HG02623 (cell line): ENCODE measurements at regions not wholly inside any gene's neighbourhood (a gene's known extent, or its start where the extent isn't known, plus 50 kb on each side); places are given as distances from the start of the nearest gene placed in this dataset.

Experiments used
- ATAC-seq: cut with Tn5 transposase; IDR thresholded peaks from one replicate; pipeline ENCODE4 v1.9.1; 2021; ENCODE audit warnings: moderate library complexity; ENCODE audit not compliant: unreplicated experiment

DNA sequence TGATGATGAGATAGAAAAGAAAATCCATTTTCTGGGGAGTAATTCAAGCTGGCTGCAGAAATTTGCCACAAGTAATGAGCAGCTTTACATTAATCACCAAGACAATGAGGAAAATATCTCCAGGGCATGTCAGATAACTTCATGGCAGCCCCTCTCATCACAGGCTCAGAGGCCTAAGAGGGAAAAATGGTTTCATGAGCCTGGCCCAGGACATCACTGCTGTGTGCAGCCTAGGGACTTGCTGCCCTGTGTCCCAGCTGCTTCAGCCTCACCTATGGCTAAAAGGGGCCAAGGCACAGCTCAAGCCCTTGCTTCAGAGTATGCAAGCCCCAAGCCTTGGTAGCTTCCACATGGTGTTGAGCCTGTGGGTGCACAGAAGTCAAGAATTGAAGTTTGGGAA is 161.7 kb downstream of the OPA1 start:
- ATAC-seq: no peak

- ATAC-seq: no peak
Observed at GRCh38 chr3:193756536-193756935, 163.5 kb downstream of the OPA1 start.

DNA sequence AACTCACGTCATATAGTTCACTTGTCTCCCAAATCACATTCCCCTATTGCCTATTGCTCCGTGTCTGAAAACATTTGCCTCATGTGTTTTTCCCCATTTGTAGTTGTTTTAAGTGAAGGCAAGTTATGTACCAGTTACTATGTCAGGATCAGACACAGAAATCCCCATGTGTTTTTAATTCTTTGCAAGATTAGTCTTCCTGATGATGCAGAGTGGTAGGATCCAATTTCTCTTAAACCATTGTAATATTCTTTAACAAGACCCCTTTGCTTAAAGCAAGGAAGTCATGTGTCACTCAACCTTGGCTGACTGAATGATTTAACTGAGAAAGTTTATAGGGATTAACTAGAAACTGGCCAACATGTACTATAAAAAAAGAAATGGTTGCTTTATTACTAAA is 164.4 kb downstream of the OPA1 start:
- ATAC-seq: no peak

DNA sequence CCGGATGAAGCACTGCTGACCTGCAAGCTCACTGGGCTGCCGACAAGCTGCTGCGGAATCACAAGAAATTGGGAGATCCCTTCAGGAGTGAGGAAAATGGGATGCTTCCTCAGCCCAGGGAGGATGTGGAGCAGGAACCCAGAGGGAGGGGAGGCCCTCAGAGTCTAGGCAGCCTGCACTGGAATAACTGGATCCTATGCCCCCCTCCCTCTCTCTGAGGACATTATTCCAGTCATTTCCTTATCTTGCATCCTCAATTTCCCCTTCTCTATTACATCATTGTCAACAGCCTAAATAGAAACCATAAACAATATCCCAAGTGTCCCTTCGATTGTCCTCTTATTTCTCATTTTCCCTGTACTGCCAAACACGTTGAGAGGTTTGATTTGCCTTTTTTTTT is 169.0 kb downstream of the OPA1 start:
- no peak for ATAC-seq

GRCh38 chr3:193762657-193763056 is 169.6 kb downstream of the OPA1 start:
- ATAC-seq: no peak

- no peak for ATAC-seq
Observed at GRCh38 chr3:193764959-193765358, 172.0 kb downstream of the OPA1 start.

DNA sequence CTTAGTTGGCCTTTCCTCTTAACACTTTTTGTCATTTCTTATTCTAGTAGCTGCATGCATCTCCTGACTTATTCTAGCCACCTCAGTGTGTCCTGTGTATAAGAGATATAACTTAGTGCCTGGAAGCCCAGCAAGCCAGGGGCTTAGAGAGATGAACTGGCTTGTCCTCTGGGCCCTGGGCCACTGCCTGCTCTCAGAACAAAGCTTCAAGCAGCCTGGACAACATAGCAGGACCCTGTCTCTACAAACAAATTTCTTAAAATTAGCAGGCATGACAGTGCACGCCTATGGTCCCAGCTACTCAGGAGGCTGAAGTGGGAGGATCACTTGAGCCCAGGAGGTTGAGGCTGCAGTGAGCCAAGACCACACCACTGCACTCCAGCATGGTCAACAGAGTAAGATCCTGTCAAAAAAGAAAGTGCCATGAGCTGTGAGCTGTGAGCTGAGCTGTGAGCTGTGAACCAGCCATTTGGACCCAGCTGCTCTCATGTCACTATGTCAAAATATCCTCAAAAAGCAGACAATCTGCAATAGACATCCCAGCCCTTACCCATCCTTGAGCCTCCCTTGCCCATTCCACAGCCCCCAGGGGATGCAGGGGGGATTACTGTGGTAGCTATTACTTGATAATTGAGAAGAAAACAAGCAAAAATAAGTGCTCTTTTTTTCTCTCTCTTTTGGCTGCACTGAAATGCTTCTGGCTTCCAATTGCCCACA is 174.5 kb downstream of the OPA1 start:
- no peak for ATAC-seq

- no peak for ATAC-seq
Observed at GRCh38 chr3:193768070-193768394, 175.0 kb downstream of the OPA1 start.

- ATAC-seq: no peak
Observed at GRCh38 chr3:193769437-193769836, 176.4 kb downstream of the OPA1 start.

GRCh38 chr3:193771011-193771652 is 178.1 kb downstream of the OPA1 start:
- ATAC-seq: no peak

DNA sequence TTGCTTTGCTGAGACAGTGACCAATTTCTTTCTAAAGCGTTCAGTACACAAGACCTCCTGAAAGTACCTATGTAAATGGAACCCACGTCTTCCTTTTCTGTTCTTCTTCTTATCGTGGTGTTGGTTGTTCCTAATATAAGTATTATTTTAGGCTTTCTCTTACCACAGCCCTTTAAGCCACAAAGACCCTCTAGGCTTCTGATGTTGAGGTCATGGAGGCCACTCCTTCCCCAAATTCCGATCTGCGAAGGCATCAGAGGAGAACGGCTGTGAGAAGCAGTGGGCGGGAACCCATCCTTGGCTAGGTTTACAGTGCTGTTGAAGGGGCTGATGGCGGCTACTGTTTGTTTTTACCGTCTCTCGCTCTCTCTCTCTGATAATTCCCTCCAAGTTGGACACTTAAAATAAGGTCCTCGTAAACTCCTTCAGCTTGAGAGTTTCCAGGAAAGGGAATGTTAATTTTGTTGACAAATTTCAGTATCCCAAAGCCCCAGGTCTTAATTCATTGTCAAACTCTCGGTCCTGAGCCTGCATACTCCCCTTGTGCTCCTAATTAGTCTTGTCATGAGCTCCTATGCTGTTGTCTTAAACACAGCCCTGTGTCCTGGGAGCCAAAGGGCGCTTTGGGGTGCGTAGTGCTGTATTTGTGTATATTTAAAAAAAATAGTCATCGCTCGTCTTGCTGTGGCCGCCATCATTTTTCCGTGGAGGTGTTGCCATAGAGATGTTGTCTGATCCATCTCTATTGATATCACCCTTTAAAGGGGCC is 178.8 kb downstream of the OPA1 start:
- no peak for ATAC-seq

DNA sequence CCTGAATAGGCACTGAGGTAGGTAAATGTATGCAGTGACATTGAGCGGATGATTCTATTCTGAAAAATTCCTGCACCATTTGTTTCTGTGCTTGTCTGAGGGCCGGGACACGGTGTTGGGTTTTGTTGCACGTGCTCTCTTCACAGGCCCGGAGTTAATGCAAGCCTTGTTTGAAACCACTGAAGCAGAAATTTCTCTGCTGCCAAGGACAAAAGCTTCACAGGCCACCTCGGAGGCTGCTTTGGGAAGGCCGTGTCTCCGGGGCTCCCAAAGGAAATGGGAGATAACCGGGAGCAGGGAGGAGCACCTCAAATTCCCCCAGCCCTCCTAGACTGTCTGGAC is 179.4 kb downstream of the OPA1 start:
- ATAC-seq: no peak

GRCh38 chr3:193773266-193774220 is 180.5 kb downstream of the OPA1 start:
- no peak for ATAC-seq

DNA sequence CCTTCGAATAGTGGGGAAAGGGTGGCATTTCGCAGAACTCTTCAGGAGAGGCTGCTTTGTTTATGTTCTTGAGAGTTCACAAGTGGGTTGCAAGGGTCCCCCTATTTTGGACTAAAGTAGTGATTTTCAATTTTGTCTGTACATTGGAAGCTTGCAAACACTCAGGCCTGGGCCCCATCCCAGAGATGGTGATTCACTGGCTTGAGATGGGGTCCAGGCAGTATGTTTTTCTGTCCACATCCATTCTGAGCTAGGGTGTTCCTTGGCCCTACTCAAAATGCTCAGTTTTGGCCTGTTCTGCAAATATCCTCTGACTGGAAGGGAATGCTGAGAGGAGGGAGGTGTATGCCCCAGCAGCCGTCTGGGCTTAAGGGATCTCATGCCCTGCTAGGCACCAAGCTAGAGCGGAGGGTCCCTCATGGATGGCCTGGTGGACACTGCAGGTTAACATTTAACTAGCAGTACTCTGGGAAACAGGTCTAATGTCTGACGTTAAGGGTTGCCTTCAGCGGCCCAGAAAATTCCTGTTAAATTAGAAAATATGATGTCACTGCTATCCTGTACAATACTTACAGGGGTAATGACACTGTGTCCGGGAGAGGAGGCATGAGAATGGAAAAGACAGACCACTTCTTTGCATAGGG is 181.4 kb downstream of the OPA1 start:
- no peak for ATAC-seq

GRCh38 chr3:193774916-193775285 is 181.9 kb downstream of the OPA1 start:
- ATAC-seq: no peak

- no peak for ATAC-seq
Observed at GRCh38 chr3:193775421-193776077, 182.5 kb downstream of the OPA1 start.

DNA sequence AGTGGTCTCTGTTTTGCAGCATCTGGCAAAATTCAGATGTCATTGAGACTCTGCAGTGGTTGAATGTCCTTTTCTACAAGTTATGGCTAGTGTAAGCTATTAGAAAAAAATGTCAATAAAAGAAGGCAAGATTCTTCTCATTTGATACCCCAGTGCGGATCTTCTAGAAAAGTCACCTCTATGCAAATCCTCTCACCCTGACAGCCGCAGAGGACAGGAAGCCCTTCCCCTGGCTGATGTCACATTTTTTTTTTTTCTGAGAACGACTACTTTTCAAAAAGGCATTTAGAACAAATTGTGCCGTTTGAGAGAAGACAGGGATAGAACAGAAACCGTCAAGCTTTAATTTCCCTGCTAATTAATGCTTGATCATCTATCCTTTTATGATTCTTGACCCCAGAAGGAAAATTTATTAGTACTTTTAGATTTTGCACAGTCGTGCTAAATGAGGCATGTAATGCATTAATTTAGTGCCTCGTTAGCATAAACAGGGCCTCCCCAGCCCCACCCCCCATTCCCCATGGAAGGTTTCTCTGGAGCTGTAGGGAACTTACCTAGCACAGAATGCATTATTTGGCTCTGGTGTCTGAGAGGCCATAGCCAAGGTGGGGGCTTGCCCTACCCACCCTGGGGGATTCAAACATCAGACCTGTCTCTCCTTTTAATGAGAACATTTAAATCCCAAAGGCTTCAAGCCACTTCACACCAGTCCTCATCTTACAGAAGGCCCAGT is 183.8 kb downstream of the OPA1 start:
- no peak for ATAC-seq

DNA sequence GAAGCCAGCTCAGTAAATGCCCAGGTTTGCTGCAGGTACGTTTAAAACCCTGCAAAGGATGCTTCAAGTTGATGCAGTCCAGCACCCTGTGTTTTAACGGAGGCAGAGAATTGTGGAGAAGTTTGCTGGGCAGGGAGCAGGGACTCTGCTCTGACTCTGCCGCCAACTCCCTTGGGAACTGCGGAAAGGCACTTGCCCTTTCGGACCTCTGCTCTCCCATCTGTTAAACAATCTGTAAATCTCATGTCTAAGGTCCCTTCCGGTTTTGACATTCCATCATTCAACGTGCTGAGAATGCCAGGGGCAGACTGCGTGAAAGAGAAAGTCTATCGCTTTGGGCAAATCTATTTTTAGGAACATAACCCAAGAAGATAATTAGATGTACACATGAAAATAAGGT is 184.5 kb downstream of the OPA1 start:
- ATAC-seq: no peak

DNA sequence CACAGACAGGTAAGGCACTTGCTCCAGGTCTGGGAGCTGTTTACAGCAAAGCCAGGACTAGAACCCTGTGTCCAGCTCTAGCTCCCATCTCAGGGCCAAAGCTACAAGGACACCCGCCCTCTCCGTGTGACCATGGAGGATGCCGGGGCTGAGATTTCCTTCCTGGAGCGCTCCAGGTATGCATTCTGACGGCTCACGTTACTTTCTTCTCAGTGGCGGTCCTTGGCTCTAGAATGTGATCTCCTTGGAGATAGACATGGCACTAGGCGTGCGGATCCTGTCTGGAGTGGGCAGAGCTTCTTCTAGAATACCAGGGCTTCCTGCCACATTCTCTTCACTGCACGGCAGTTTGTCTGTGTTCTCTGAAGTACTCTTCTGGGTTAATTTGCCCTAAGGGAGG is 185.7 kb downstream of the OPA1 start:
- ATAC-seq: no peak

DNA sequence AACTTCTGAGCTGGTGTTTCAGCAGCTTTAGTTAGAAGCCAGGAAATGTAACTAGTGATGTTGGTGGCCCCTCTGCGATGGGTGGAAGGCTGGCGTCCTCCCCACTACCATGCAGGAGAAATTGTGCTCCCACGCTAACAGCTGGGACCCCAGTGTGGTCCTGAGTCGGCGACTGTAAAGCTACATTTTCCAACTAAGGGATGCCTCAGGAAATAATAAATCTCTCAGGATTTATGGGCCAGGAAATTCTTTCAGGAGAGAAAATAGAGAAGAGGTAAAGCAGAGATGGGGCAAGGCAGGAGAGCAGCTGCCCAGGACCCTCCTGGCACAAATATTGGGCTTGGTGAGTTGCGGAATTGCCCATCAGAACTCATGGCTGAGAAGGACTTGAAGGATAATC is 186.9 kb downstream of the OPA1 start:
- ATAC-seq: no peak
